SH-SY5Y (cell line): ENCODE measurements at regions not wholly inside any gene's neighbourhood (a gene's known extent, or its start where the extent isn't known, plus 50 kb on each side); places are given as distances from the start of the nearest gene placed in this dataset.

Experiments
- GATA2 ChIP-seq: IDR thresholded peaks from 2 replicates; pipeline ENCODE4 v1.6.1; 2011; ENCODE audit warnings: mild to moderate bottlenecking, low read depth, low read length
- GATA3 ChIP-seq: IDR thresholded peaks from 2 replicates; pipeline ENCODE4 v1.6.1; 2011; ENCODE audit warnings: low read depth, mild to moderate bottlenecking, low read length, moderate library complexity

DNA sequence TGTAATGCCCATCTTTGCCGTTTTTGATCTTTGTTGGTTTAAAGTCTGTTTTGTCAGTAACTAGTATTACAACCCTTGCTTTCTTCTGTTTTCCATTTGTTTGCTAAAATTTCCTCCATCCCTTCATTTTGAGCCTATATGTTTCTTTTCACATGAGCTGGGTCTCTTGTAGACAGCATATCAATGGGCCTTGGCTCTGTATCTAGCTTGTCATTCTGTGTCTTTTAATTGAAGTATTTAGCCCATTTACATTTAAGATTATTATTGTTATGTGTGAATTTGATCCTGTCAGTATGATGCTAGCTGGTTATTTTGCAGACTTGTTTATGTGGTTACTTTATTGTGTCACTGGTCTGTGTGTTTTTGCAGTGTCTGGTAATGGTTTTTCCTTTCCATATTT, 913.2 kb downstream of the TRHDE start:
- no peak for TF ChIP-seq GATA2
- TF ChIP-seq GATA3, result no peak
